ENCODE measurements at regions not wholly inside any gene's neighbourhood (a gene's known extent, or its start where the extent isn't known, plus 50 kb on each side); places are given as distances from the start of the nearest gene placed in this dataset.
"Not testable (repeated sequence)": the region's sequence is repeated elsewhere in the genome, so short reads cannot be mapped to it uniquely, and the experiment has no call there.

GRCh38 chr4:14898989-14899388, 103.3 kb upstream of the CPEB2 start:
- no peak for DNase-seq

DNA sequence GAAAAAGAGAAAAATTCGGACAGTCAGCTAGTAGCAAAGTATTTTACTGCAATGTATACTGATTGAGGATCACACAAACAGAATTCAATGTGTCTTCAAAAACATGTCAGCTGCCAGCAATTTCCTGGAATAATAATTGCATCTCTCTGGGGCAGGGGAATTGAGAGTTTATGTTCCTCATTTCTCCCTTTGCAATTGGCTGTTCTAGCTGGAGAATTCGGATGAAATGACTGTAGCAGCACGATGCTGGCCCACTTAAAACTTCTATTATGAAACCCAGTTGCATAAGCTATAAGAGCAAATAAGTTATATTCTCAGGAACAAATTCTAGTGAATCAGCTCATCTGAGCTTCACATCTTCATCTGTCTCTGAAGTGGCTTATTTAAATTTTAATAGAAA, 99.9 kb upstream of the CPEB2 start:
- DNase-seq: no peak

DNA sequence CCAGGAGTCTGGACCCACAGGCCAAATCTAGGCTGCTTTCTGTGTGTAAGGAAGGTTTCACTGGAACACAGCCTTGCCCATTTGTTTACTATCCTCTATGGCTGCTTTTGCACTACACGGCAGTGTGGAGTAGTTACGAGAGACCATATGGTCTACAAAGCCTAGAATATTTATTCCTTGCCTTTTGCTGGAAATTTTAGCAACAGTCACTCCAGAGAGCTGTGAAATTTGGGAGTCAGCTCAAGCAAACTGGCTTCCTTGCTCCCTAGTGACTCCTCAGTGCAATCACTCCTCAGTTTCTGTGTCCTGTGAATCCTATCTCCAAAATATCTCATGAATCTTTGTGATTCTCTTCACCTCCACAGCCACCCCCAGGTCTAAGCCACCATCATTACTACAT, 99.0 kb upstream of the CPEB2 start:
- DNase-seq: no peak

GRCh38 chr4:14906805-14907204, 95.5 kb upstream of the CPEB2 start:
- no peak for DNase-seq

DNA sequence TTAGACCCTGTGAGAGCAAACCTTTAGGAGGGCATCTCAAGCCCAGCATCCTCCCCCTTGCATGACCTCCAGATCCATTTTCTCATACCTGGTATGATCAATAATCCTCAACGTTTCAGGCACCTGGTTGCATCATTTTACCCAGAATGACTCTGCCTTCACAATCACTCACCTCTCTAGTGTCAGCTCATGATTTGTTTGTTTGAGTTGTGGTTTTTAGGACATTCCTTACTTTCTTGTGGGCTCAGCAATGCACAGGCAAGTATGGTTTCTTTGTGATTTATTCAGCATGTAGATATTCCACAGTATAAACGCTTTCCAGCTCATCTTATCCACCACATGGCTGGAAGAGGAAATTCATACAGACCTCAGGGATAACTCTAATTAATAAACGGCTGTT, 93.6 kb upstream of the CPEB2 start:
- DNase-seq: no peak

DNA sequence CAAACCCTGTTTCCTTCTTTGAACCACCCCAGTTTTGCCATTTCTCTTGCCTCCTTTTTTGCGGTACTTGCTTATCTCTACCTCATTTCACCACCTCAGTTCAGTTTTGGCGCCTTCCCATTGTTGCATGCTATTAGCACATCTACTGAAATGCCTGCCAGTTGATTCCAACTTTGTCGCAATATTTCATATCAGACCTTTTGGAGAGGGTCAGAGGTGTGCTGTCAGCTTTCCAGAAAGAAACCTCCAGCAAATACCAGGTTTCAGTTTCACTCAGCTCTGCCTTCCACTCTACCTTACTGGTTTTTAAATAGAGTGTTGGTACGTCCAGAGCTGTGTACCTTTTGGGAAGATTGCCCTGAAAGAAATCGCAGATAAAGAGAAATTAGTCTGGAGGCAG, 91.9 kb upstream of the CPEB2 start:
- no peak for DNase-seq

- DNase-seq: no peak
These were observed 89.9 kb upstream of the CPEB2 start for GRCh38 chr4:14912426-14912825.

DNA sequence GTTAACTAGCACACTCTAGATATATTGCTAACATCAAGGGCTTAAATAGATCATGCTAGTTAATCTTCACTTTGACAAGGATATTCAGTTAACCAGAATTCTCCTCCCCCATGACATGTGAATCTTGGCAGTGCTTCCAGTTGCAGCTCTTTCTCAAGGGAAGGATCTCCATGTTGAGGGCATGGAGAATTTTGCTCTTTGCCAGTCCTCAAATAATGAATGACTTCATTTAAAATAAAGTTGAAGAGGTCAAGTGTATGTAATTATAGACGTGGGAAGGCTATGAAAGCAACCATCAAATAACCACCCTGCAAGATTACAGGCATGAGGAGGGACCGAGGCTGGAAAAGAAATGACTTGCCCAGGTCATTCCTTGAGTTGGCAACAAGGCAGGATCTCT, 87.3 kb upstream of the CPEB2 start:
- DNase-seq: no peak

- DNase-seq: no peak
These were observed 85.6 kb upstream of the CPEB2 start for GRCh38 chr4:14916554-14917297.

GRCh38 chr4:14917298-14917633, 85.0 kb upstream of the CPEB2 start:
- DNase-seq: no peak

DNA sequence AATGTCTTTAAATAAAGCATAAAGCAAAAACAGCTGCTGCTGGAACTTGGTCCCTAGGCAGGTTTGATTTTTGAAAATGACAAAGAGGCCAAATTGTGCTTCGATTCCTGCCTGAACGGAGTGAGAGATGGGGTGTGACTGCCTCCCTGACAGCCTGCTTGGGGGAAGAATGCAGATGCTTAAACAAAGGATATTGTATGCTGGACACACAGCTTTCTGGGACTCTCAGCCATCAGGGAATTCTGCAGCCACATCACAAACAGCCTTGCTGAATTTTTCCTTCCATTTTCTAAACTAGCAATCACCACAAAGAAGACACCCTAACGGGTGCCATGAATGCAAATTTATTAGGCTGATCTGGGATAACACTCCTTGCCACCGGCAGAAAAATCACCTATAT, 83.9 kb upstream of the CPEB2 start:
- DNase-seq: no peak

GRCh38 chr4:14919785-14920184, 82.5 kb upstream of the CPEB2 start:
- no peak for DNase-seq

- no peak for DNase-seq
These were observed 82.0 kb upstream of the CPEB2 start for GRCh38 chr4:14920237-14920636.

- no peak for DNase-seq
These were observed 81.4 kb upstream of the CPEB2 start for GRCh38 chr4:14920759-14921320.

GRCh38 chr4:14921781-14922180, 80.5 kb upstream of the CPEB2 start:
- DNase-seq: not testable (repeated sequence)

GRCh38 chr4:14924076-14924811, 78.0 kb upstream of the CPEB2 start:
- no peak for DNase-seq

GRCh38 chr4:14924812-14925344, 77.4 kb upstream of the CPEB2 start:
- DNase-seq: no peak

DNA sequence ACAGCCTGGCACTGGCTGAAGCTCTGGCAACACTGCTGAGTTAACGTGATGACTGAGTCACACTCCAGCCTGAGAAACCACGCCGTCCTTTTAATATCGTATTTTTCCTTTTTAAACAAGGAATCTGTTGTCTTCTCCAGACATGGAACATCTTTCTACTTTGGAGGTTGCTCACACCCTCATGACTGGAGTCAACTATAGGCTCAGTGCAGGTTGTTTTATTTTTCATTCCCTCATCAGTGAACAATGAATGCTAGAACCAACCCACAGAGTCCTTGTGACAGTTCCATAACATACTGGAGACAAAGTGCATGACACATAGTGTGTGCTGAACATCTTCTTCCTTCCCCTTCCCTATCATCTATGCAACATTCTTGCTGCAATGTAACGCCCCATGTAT, 76.8 kb upstream of the CPEB2 start:
- no peak for DNase-seq

DNA sequence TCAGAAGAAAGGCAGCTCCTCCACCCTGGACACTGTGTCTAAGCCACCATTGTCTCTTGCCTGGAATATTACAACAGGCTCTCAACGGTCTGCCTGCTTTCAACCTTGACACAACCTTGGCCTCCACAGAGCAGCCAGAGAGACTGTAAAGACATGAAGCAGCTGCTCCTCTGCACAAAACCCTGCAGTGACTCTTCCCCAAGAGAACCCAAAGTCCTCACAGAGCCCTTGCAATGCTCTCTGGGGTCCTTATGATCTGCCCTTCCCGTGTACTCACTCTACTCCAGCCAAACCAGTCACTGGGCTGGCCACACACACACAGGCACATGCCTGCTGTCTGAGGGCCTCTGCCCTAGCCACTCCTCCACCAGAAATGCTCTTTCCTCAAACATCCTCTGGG, 75.9 kb upstream of the CPEB2 start:
- DNase-seq: no peak

GRCh38 chr4:14928035-14928434, 74.2 kb upstream of the CPEB2 start:
- no peak for DNase-seq

- DNase-seq: no peak
These were observed 72.6 kb upstream of the CPEB2 start for GRCh38 chr4:14929669-14930068.

- no peak for DNase-seq
These were observed 67.4 kb upstream of the CPEB2 start for GRCh38 chr4:14934704-14935390.

DNA sequence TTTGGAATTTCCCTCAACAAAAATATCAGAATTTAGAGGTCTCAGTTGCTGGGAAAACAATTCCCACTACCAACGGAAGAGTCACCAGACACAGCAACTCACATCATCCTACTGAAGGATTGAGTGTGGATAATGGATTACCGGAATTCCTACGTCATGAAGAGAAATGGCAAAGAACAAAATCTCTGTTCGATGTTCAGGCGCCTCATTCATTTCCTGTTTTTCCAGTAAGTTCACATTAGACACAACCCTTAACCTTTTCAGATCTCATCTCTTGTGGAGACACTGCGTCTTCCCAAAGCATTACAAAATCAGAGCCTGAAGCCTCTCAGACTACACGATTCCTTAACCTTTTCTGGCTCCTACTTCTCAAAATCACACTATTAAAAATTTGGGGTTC, 58.5 kb upstream of the CPEB2 start:
- DNase-seq: no peak

DNA sequence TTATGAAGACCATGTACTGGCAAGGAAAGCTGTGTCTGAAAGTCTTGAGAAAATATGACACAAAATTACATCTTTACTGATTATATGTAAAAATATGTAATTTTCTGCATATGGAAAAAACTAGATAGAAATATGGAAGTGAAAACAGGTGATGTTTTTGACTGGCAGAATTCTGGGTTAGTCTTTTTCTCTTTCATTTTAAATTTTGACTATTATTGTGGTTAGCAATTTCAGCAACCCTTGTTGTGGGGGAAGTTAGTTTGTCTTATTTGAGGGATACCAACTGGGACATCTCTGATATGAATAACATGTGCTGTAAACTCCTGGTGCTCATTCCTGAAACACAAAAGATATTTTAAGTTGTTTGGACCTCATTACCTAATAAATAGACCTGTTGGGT, 49.9 kb upstream of the CPEB2 start:
- DNase-seq: no peak
